LoVo (cell line): ENCODE measurements at regions not wholly inside any gene's neighbourhood (a gene's known extent, or its start where the extent isn't known, plus 50 kb on each side); places are given as distances from the start of the nearest gene placed in this dataset.
"Not testable (repeated sequence)": the region's sequence is repeated elsewhere in the genome, so short reads cannot be mapped to it uniquely, and the experiment has no call there.

Experiments used
- DNase-seq: peaks from one replicate; pipeline ENCODE4 v3.0.0-alpha.2; 2016; ENCODE audit warnings: low spot score

- no peak for DNase-seq
Measured at GRCh38 chr5:157971571-157972216, 112.7 kb upstream of the CLINT1 start.

- not testable (repeated sequence) for DNase-seq
Measured at GRCh38 chr5:157968570-157968969, 109.6 kb upstream of the CLINT1 start.

GRCh38 chr5:157965989-157966388 is 107.0 kb upstream of the CLINT1 start:
- DNase-seq = no peak

GRCh38 chr5:157965040-157965678 is 106.2 kb upstream of the CLINT1 start:
- no peak for DNase-seq

- no peak for DNase-seq
Measured at GRCh38 chr5:157963761-157964160, 104.8 kb upstream of the CLINT1 start.

- DNase-seq = no peak
Measured at GRCh38 chr5:157963244-157963643, 104.3 kb upstream of the CLINT1 start.

GRCh38 chr5:157962686-157963085 is 103.7 kb upstream of the CLINT1 start:
- not testable (repeated sequence) for DNase-seq

GRCh38 chr5:157961896-157962590 is 103.1 kb upstream of the CLINT1 start:
- DNase-seq = no peak

- no peak for DNase-seq
Measured at GRCh38 chr5:157961176-157961575, 102.2 kb upstream of the CLINT1 start.

GRCh38 chr5:157959370-157959769 is 100.4 kb upstream of the CLINT1 start:
- DNase-seq = no peak

GRCh38 chr5:157956271-157956885 is 97.4 kb upstream of the CLINT1 start:
- no peak for DNase-seq

- no peak for DNase-seq
Measured at GRCh38 chr5:157955541-157956172, 96.7 kb upstream of the CLINT1 start.

GRCh38 chr5:157952374-157952685 is 93.4 kb upstream of the CLINT1 start:
- DNase-seq = no peak

- DNase-seq = no peak
Measured at GRCh38 chr5:157951673-157952373, 92.9 kb upstream of the CLINT1 start.

GRCh38 chr5:157949520-157949919 is 90.6 kb upstream of the CLINT1 start:
- DNase-seq = no peak

GRCh38 chr5:157948738-157949410 is 89.9 kb upstream of the CLINT1 start:
- DNase-seq = peak; percentile 87

- DNase-seq = no peak
Measured at GRCh38 chr5:157947156-157947555, 88.2 kb upstream of the CLINT1 start.

GRCh38 chr5:157945822-157946221 is 86.9 kb upstream of the CLINT1 start:
- not testable (repeated sequence) for DNase-seq

GRCh38 chr5:157944938-157945337 is 86.0 kb upstream of the CLINT1 start:
- DNase-seq = no peak

GRCh38 chr5:157944077-157944633 is 85.2 kb upstream of the CLINT1 start:
- no peak for DNase-seq

GRCh38 chr5:157942595-157942994 is 83.7 kb upstream of the CLINT1 start:
- no peak for DNase-seq
